ENCODE measurements at regions not wholly inside any gene's neighbourhood (a gene's known extent, or its start where the extent isn't known, plus 50 kb on each side); places are given as distances from the start of the nearest gene placed in this dataset.
"Not testable (repeated sequence)": the region's sequence is repeated elsewhere in the genome, so short reads cannot be mapped to it uniquely, and the experiment has no call there.

GRCh38 chr16:16530744-16531143 is 151.8 kb downstream of the NPIPA7 start:
- TF ChIP-seq SUZ12 (IDR thresholded peaks at IDR 0.05; ENCODE audit: extremely low read depth, insufficient read depth, insufficient read length); ZNF274 (IDR thresholded peaks at IDR 0.05; ENCODE audit: low read depth, low read length); YY1 (IDR thresholded peaks at IDR 0.05; ENCODE audit: insufficient read depth, insufficient read length): not testable (repeated sequence)
